Mesothelial cell of epicardium (in vitro differentiated cells): ENCODE measurements at regions not wholly inside any gene's neighbourhood (a gene's known extent, or its start where the extent isn't known, plus 50 kb on each side); places are given as distances from the start of the nearest gene placed in this dataset.

Source experiments
- DNase-seq, 2 experiments: peaks; one replicate each; pipeline ENCODE4 v3.0.0; 2021; ENCODE audit warnings: low spot score in 2 of 2; ENCODE audit not compliant: unreplicated experiment in 2 of 2
- H3K27ac Mint-ChIP-seq: 2 replicates; pipeline ENCODE4 v1.8.0; 2021; ENCODE audit warnings: mixed read lengths
- H3K27me3 Mint-ChIP-seq: 2 replicates; pipeline ENCODE4 v1.8.0; 2021; ENCODE audit warnings: low read depth, mixed read lengths
- H3K36me3 Mint-ChIP-seq: 2 replicates; pipeline ENCODE4 v1.8.0; 2021; ENCODE audit warnings: mixed read lengths
- H3K4me1 Mint-ChIP-seq: 2 replicates; pipeline ENCODE4 v1.8.0; 2021; ENCODE audit warnings: mixed read lengths
- H3K4me3 Mint-ChIP-seq: 2 replicates; pipeline ENCODE4 v1.8.0; 2021; ENCODE audit warnings: mild to moderate bottlenecking, moderate library complexity, mixed read lengths
- H3K9me3 Mint-ChIP-seq: 2 replicates; pipeline ENCODE4 v1.8.0; 2021; ENCODE audit warnings: mixed read lengths
- CTCF ChIP-seq: fragments of 200-600 bp; sonication (generic); IDR thresholded peaks from one replicate; pipeline ENCODE4 v1.5.0; 2021; ENCODE audit warnings: antibody characterized with exemption; ENCODE audit not compliant: unreplicated experiment

- H3K9me3 Mint-ChIP-seq, result peaks cover 15% of the 10 kb centered on the region
- DNase-seq, result no peak
- H3K27ac Mint-ChIP-seq, result no peak overlapping the region
- H3K4me3 Mint-ChIP-seq, result no peak overlapping the region
- no peaks in the 10 kb centered on the region for H3K36me3 Mint-ChIP-seq
- H3K27me3 Mint-ChIP-seq, result no peaks in the 10 kb centered on the region
- TF ChIP-seq CTCF, result no peak
- H3K4me1 Mint-ChIP-seq, result peaks cover 36% of the 10 kb centered on the region
Measured at GRCh38 chr11:37105427-37105826, 507.4 kb upstream of the RAG2 start.

- TF ChIP-seq CTCF, result no peak
- Mint-ChIP-seq H3K27ac (no peak overlapping the region), H3K4me3 (no peak overlapping the region), H3K9me3 (peaks cover 15% of the 10 kb centered on the region), H3K4me1 (peaks cover 27% of the 10 kb centered on the region), H3K36me3 (no peaks in the 10 kb centered on the region), H3K27me3 (no peaks in the 10 kb centered on the region)
- no peak for DNase-seq
Measured at GRCh38 chr11:37104380-37104779, 506.3 kb upstream of the RAG2 start.

GRCh38 chr11:37100008-37100407 is 502.0 kb upstream of the RAG2 start:
- no peaks in the 10 kb centered on the region for H3K36me3 Mint-ChIP-seq

GRCh38 chr11:37092487-37092886 is 494.5 kb upstream of the RAG2 start:
- no peak for TF ChIP-seq CTCF
- Mint-ChIP-seq H3K9me3 (peaks cover 6% of the 10 kb centered on the region), H3K4me1 (peaks cover 19% of the 10 kb centered on the region), H3K4me3 (no peak overlapping the region), H3K36me3 (no peaks in the 10 kb centered on the region), H3K27ac (no peak overlapping the region), H3K27me3 (no peaks in the 10 kb centered on the region)
- DNase-seq, result no peak

More at GRCh38 chr11:37100008-37100407, 502.0 kb upstream of the RAG2 start:
- DNase-seq, result no peak
- peaks cover 2% of the 10 kb centered on the region for H3K4me1 Mint-ChIP-seq
- H3K27me3 Mint-ChIP-seq, result no peaks in the 10 kb centered on the region
- no peak overlapping the region for H3K27ac Mint-ChIP-seq
- no peak for TF ChIP-seq CTCF
- H3K4me3 Mint-ChIP-seq, result no peak overlapping the region
- H3K9me3 Mint-ChIP-seq, result peaks cover 18% of the 10 kb centered on the region

- Mint-ChIP-seq H3K27ac (no peak overlapping the region), H3K9me3 (no peaks in the 10 kb centered on the region), H3K27me3 (no peaks in the 10 kb centered on the region), H3K4me1 (peaks cover 19% of the 10 kb centered on the region), H3K4me3 (no peak overlapping the region), H3K36me3 (no peaks in the 10 kb centered on the region)
- no peak for DNase-seq
- TF ChIP-seq CTCF, result no peak
Measured at GRCh38 chr11:37089439-37089838, 491.4 kb upstream of the RAG2 start.

GRCh38 chr11:37088573-37088910 is 490.5 kb upstream of the RAG2 start:
- Mint-ChIP-seq H3K27me3 (no peaks in the 10 kb centered on the region), H3K27ac (no peak overlapping the region), H3K36me3 (no peaks in the 10 kb centered on the region), H3K4me3 (no peak overlapping the region), H3K4me1 (peaks cover 19% of the 10 kb centered on the region), H3K9me3 (no peaks in the 10 kb centered on the region)
- no peak for DNase-seq
- TF ChIP-seq CTCF, result no peak
